HUES48 (cell line): ENCODE measurements at regions not wholly inside any gene's neighbourhood (a gene's known extent, or its start where the extent isn't known, plus 50 kb on each side); places are given as distances from the start of the nearest gene placed in this dataset.
"Not testable (repeated sequence)": the region's sequence is repeated elsewhere in the genome, so short reads cannot be mapped to it uniquely, and the experiment has no call there.

Experiments used
- H3K27ac ChIP-seq: one replicate; pipeline ENCODE4 v1.7.0; 2013; ENCODE audit warnings: low read depth, low read length, inconsistent platforms
- H3K27me3 ChIP-seq: 2 replicates; pipeline ENCODE4 v1.6.1; 2013; ENCODE audit warnings: mild to moderate bottlenecking, low read length; ENCODE audit not compliant: control insufficient read depth, insufficient read depth
- H3K36me3 ChIP-seq: 2 replicates; pipeline ENCODE4 v1.6.1; 2013; ENCODE audit warnings: low read length; ENCODE audit not compliant: control insufficient read depth, insufficient read depth
- H3K4me1 ChIP-seq: 2 replicates; pipeline ENCODE4 v1.6.1; 2013; ENCODE audit warnings: mild to moderate bottlenecking, low read length; ENCODE audit not compliant: control insufficient read depth, insufficient read depth
- H3K4me3 ChIP-seq: 2 replicates; pipeline ENCODE4 v1.5.1; 2013; ENCODE audit warnings: mild to moderate bottlenecking, low read depth, low read length
- H3K9ac ChIP-seq: 2 replicates; pipeline ENCODE4 v1.6.1; 2013; ENCODE audit warnings: mild to moderate bottlenecking, low read depth, low read length, moderate library complexity
- H3K9me3 ChIP-seq: 2 replicates; pipeline ENCODE4 v1.6.1; 2013; ENCODE audit warnings: low read length; ENCODE audit not compliant: control insufficient read depth, insufficient read depth

DNA sequence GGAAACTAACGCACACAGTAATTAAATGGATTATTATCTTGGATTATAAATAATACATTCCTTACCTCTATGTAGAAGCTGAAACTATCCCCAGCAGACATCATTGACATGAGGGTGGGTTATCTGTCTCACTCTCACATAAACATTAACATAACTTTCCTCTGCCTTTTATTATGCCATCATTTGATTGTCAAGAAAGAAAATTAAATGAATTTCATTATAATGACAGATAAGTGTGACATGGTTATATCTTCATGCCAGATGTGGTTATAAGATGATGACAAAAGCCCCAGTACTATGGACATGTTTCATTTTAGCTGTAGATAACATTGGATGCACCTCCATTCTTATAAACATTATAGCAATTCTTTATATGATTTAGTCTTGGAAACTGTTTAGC is 476.5 kb downstream of the KCNT2 start:
- no peak overlapping the region for H3K4me3 ChIP-seq
- no peaks in the 10 kb centered on the region for H3K9me3 ChIP-seq
- H3K27ac ChIP-seq: no peak overlapping the region
- no peaks in the 10 kb centered on the region for H3K36me3 ChIP-seq
- H3K4me1 ChIP-seq: no peaks in the 10 kb centered on the region
- no peak overlapping the region for H3K9ac ChIP-seq
- H3K27me3 ChIP-seq: no peaks in the 10 kb centered on the region

DNA sequence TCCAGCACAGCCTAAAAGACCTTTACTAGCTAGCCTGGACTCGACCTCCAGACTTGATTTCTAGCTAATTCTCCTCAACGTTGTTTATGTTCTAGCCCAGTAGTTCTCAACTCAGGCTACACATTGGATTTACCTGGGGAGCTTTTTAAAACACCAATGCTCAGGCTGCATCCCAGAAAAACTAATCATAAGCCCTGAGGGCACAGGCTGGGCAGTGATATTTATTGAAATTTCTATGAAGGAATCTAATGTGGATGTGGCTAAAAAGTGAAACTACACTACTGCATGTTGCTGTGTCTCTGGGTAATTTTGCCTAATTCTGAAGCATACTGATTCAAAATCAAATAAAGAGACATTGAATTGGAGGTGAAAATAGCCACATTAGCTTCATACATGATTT is 479.4 kb downstream of the KCNT2 start:
- no peaks in the 10 kb centered on the region for H3K9me3 ChIP-seq
- H3K27ac ChIP-seq: no peak overlapping the region
- H3K27me3 ChIP-seq: no peaks in the 10 kb centered on the region
- no peaks in the 10 kb centered on the region for H3K4me1 ChIP-seq
- H3K36me3 ChIP-seq: no peaks in the 10 kb centered on the region
- H3K9ac ChIP-seq: no peak overlapping the region
- no peak overlapping the region for H3K4me3 ChIP-seq

DNA sequence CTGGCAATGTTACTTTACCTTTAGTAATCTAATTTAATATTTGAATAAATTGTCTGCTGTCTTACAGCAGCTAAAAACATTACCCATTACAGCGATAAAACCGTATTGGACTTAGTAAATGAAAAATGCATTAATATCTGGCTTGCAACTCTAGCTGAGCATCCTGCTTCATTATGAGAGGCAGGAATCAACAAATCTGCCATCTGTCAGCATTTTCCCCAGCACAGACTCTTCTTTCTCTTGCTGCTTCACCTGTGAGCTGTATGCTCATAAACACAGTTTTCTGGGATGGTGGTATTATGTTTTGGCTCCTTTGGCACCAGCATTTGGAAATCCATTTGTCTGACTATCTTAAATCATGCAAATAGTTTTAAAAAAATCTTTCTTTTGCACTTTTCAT is 487.1 kb downstream of the KCNT2 start:
- no peak overlapping the region for H3K4me3 ChIP-seq

DNA sequence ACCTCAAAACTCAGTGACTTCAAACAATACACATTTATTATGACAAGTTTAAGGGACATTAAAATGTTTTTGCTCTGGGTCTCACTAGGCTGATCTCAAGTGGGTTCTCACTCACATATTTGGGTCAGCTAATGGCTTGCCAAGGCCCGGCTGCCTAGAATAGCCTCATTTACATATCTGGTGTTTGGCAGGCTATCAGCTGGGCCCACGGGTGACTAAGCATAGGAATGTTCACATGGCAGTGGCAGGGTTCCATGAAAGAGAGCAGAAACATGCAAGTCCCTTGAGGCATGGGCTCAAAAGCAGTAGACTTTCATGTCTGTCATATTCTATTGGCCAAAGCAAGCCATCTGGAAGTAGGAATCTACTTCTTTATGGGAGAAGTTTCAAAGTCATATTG is 492.6 kb downstream of the KCNT2 start:
- H3K4me3 ChIP-seq: no peak overlapping the region
- no peaks in the 10 kb centered on the region for H3K9me3 ChIP-seq
- H3K36me3 ChIP-seq: no peaks in the 10 kb centered on the region
- H3K27me3 ChIP-seq: no peaks in the 10 kb centered on the region
- no peaks in the 10 kb centered on the region for H3K4me1 ChIP-seq
- H3K27ac ChIP-seq: no peak overlapping the region
- H3K9ac ChIP-seq: no peak overlapping the region

More for the DNA sequence above, 487.1 kb downstream of the KCNT2 start:
- H3K9ac ChIP-seq: no peak overlapping the region
- H3K27ac ChIP-seq: no peak overlapping the region
- H3K27me3 ChIP-seq: no peaks in the 10 kb centered on the region
- H3K36me3 ChIP-seq: no peaks in the 10 kb centered on the region
- no peaks in the 10 kb centered on the region for H3K4me1 ChIP-seq
- H3K9me3 ChIP-seq: no peaks in the 10 kb centered on the region

DNA sequence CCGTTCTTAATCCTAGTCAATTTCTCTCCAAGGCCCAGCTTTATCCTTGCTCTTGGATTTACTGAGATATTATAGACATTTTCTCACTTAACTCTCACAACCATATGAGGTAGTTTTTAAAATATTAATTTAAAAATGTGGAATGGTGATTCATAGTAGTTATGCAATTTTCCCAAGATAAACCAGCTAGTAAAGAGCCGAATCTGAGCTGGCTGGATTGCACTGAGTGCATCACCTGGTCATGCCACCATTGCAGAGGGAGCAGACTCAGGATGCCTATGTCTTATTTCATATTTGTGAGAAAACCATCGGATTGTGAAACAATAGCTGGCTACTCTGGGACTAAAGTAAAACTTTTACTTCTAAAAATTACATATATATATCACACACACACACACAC is 494.0 kb downstream of the KCNT2 start:
- peaks cover 5% of the 10 kb centered on the region; the same call in 1 of the 2 replicates for H3K4me1 ChIP-seq
- no peaks in the 10 kb centered on the region for H3K9me3 ChIP-seq
- no peaks in the 10 kb centered on the region for H3K36me3 ChIP-seq
- no peaks in the 10 kb centered on the region for H3K27me3 ChIP-seq
- no peak overlapping the region for H3K27ac ChIP-seq
- no peak overlapping the region for H3K4me3 ChIP-seq
- H3K9ac ChIP-seq: no peak overlapping the region

DNA sequence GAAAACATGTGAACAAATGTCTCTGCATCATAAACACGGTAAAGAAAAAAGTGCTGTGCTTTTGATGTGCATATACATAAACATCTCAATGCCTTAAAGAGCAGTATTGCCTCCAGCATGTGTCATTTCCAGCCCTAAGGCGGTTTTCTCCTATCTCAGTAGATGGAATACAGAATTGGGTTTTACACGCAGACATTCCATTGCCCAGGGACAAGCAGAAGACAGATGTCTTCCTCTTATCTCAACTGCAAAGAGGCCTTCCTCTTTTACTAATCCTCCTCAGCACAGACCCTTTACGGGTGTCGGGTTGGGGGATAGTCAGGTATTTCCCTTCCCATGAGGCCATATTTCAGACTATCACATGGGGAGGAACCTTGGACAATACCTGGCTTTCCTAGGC is 499.2 kb downstream of the KCNT2 start:
- H3K27me3 ChIP-seq, H3K9me3 ChIP-seq, H3K9ac ChIP-seq, H3K4me3 ChIP-seq, H3K27ac ChIP-seq, H3K4me1 ChIP-seq, H3K36me3 ChIP-seq: not testable (repeated sequence)

DNA sequence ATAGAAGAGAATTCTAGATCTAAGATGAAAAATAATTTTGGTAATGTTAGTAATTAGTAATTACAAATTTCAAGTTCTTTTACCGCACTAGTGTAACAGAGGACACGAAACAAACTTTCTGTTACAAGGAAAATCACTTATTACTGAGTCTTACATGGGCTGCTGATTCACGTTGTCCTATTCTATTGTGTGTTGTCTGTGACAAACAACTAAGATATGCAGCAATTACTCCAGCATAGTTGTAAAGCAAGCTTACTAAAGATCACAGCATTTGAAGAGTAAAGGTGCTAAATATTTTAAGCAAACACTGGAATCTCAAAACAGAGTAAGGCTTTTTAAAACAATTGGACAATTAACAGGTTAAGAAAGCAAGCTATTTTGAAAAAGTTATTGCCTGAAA is 502.3 kb downstream of the KCNT2 start:
- peaks cover 5% of the 10 kb centered on the region; the same call in 1 of the 2 replicates for H3K4me1 ChIP-seq
- H3K9me3 ChIP-seq: peaks cover 14% of the 10 kb centered on the region
- H3K36me3 ChIP-seq: no peaks in the 10 kb centered on the region
- no peak overlapping the region for H3K4me3 ChIP-seq
- H3K9ac ChIP-seq: no peak overlapping the region
- H3K27me3 ChIP-seq: no peaks in the 10 kb centered on the region
- H3K27ac ChIP-seq: no peak overlapping the region

DNA sequence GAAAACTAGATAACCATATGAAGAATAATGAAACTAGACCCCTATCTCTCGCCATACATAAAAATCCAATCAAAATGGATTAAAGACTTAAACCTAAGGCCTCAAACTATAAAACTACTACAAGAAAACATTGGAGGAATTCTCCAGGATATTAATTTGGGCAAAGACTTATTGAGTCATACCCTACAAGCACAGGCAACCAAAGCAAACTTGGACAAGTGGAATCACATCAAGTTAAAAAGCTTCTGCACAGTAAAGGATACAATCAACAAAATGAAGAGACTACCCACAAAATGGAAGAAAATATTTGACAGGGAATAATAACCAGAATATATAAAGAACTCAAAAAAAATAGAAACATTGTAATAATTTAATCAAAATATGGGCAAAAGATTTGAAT is 505.4 kb downstream of the KCNT2 start:
- Histone ChIP-seq H3K4me1 (no peaks in the 10 kb centered on the region), H3K27ac (no peak overlapping the region), H3K9me3 (peaks cover 25% of the 10 kb centered on the region), H3K36me3 (no peaks in the 10 kb centered on the region), H3K9ac (no peak overlapping the region), H3K27me3 (no peaks in the 10 kb centered on the region), H3K4me3 (no peak overlapping the region)

DNA sequence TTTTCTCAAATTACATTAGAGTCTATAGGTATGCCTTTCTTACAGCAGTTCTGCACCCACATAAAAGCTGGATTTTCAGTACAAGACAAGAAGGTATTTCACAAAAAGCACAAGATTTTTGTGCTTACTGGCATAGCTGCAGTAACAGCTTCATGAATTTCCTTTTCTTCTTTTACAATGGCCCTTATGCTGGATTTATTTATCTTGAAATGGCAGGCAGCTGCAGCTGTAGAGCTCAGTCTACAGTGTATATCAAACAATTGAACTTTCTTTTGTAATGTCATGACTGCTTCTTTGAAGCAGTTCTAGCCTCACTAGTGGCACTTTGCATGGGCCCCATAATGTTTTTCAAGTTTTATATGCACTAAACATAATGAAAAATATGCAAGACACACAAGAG is 510.2 kb downstream of the KCNT2 start:
- no peak overlapping the region for H3K9ac ChIP-seq

DNA sequence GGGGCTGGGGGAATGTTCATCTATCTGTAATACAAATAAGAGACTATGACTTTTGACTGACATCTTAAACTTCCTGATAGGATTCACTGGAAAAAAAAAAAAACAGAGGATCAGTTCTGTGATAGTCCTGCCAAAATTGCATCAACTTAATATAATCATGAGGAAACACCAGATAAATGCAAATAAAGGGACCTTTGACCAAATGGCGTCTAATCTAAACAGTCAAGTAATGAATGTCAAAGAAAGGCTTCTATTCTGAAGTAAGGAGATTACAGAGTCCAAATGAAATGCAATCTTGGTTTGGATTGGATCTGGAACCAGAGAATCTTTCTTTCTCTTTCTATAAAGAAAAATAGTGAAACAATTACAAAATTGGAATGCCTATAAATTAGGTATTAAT is 513.4 kb downstream of the KCNT2 start:
- Histone ChIP-seq H3K9me3 (no peaks in the 10 kb centered on the region), H3K27me3 (no peaks in the 10 kb centered on the region), H3K27ac (no peak overlapping the region), H3K4me3 (no peak overlapping the region), H3K36me3 (no peaks in the 10 kb centered on the region), H3K4me1 (no peaks in the 10 kb centered on the region), H3K9ac (no peak overlapping the region)

More for the DNA sequence above, 510.2 kb downstream of the KCNT2 start:
- Histone ChIP-seq H3K4me1 (no peaks in the 10 kb centered on the region), H3K9me3 (peaks cover 22% of the 10 kb centered on the region), H3K4me3 (no peak overlapping the region), H3K27ac (no peak overlapping the region), H3K36me3 (no peaks in the 10 kb centered on the region), H3K27me3 (no peaks in the 10 kb centered on the region)

DNA sequence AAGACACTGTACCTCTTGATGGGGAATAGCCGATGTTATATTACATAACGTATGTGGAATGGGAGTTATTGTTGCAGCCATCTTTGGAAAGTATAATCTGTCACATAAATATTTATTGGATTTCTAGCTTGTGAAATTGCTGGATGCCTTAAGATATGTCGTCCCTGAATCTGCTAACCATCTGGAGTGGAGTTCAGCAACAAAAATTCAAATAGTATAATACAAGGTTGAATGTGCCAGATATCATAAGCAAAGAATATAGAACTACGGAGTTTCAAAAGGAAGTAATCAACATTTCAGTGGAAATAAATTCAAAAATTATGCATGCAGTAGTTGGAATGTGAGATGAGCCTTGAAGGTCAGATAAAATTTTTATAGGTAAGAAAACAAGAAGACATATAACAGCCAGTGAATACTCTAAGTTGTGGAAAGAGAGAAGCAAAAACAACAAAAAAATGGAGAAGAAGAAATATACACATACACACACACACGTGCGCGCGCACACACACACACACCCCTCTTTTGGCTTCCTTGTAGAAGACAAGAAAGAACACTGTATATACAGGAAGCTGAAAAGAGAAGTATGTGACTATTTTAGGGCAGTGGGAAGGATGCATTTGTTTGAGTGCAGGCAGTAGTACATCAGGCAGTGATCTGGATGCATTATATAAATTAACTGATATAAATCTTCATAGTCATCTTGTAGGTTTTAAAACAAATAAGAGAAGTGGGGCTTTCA is 516.7 kb downstream of the KCNT2 start:
- Histone ChIP-seq H3K27ac (no peak overlapping the region), H3K36me3 (no peaks in the 10 kb centered on the region), H3K9ac (no peak overlapping the region), H3K9me3 (no peaks in the 10 kb centered on the region), H3K4me3 (no peak overlapping the region), H3K4me1 (no peaks in the 10 kb centered on the region), H3K27me3 (no peaks in the 10 kb centered on the region)
